ENCODE measurements at regions not wholly inside any gene's neighbourhood (a gene's known extent, or its start where the extent isn't known, plus 50 kb on each side); places are given as distances from the start of the nearest gene placed in this dataset.
A peak's percentile ranks its signal among the peaks of the same experiment; 100 is the strongest.

GRCh38 chr5:96284727-96285389, 148.2 kb downstream of the PCSK1 start:
- Histone ChIP-seq H3K36me3 (ENCODE audit: control insufficient read depth in 2 of 3, insufficient read depth in 3 of 3, low read length in 3 of 3) (no peaks in the 10 kb centered on the region), H3K4me3 (ENCODE audit: low read length in 3 of 3) (no peak overlapping the region), H3K9ac (ENCODE audit: low read length in 3 of 3) (no peak overlapping the region), H3K27ac (ENCODE audit: low read depth in 2 of 2, low read length in 2 of 2) (no peak overlapping the region), H3K9me3 (ENCODE audit: control insufficient read depth in 2 of 3, insufficient read depth in 1 of 3, low read length in 3 of 3) (no peaks in the 10 kb centered on the region), H3K4me1 (ENCODE audit: control insufficient read depth in 2 of 3, insufficient read depth in 2 of 3, low read depth in 1 of 3, low read length in 3 of 3) (no peaks in the 10 kb centered on the region), H3K27me3 (ENCODE audit: control insufficient read depth, insufficient read depth, low read length) (no peaks in the 10 kb centered on the region)
- no peak for DNase-seq
- FAIRE-seq, result no peak
- intact Hi-C loops (cut with DNase I), result no loop called here
- TF ChIP-seq, protein P1, sequence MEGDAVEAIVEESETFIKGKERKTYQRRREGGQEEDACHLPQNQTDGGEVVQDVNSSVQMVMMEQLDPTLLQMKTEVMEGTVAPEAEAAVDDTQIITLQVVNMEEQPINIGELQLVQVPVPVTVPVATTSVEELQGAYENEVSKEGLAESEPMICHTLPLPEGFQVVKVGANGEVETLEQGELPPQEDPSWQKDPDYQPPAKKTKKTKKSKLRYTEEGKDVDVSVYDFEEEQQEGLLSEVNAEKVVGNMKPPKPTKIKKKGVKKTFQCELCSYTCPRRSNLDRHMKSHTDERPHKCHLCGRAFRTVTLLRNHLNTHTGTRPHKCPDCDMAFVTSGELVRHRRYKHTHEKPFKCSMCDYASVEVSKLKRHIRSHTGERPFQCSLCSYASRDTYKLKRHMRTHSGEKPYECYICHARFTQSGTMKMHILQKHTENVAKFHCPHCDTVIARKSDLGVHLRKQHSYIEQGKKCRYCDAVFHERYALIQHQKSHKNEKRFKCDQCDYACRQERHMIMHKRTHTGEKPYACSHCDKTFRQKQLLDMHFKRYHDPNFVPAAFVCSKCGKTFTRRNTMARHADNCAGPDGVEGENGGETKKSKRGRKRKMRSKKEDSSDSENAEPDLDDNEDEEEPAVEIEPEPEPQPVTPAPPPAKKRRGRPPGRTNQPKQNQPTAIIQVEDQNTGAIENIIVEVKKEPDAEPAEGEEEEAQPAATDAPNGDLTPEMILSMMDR (IDR thresholded peaks at IDR 0.05; ENCODE audit: borderline replicate concordance, extremely low read depth, insufficient read depth), result no peak

DNA sequence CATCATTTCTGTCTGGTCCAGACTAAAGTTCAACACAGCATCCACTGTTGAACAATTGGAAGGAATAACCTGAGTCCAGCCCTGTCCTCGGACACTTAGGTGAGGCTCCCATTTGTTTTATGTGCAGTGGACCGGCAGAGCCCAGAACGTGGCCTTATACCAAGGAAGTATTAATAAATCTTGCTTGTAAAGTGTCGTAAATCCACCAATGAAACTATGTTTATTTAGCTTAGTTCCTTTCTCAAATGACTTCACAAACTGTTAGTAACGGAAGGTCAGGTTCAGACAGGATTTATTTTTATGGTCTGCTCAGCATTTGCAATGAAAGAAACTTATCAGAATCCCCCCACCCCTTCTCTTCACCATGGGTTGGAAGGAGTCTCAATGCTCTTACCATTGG, 149.5 kb downstream of the PCSK1 start:
- no peak for FAIRE-seq
- peak in 3 of 5 donors; percentile 18 to 70 (median 62) for DNase-seq
- intact Hi-C loops (cut with DNase I), result no loop called here

GRCh38 chr5:96282020-96282419, 151.0 kb downstream of the PCSK1 start:
- TF ChIP-seq, protein P1 (IDR thresholded peaks at IDR 0.05; ENCODE audit: borderline replicate concordance, extremely low read depth, insufficient read depth), result no peak
- no peak for FAIRE-seq

More for the DNA sequence above, 149.5 kb downstream of the PCSK1 start:
- no peaks in the 10 kb centered on the region for H3K9me3 ChIP-seq (ENCODE audit: control insufficient read depth in 2 of 3, insufficient read depth in 1 of 3, low read length in 3 of 3)
- H3K4me3 ChIP-seq (ENCODE audit: low read length in 3 of 3), result no peak overlapping the region
- H3K9ac ChIP-seq (ENCODE audit: low read length in 3 of 3), result no peak overlapping the region
- H3K27me3 ChIP-seq (ENCODE audit: control insufficient read depth, insufficient read depth, low read length), result no peaks in the 10 kb centered on the region
- H3K36me3 ChIP-seq (ENCODE audit: control insufficient read depth in 2 of 3, insufficient read depth in 3 of 3, low read length in 3 of 3), result no peaks in the 10 kb centered on the region
- H3K4me1 ChIP-seq (ENCODE audit: control insufficient read depth in 2 of 3, insufficient read depth in 2 of 3, low read depth in 1 of 3, low read length in 3 of 3), result no peaks in the 10 kb centered on the region
- TF ChIP-seq, protein P1 (IDR thresholded peaks at IDR 0.05; ENCODE audit: borderline replicate concordance, extremely low read depth, insufficient read depth), result no peak
- no peak overlapping the region for H3K27ac ChIP-seq (ENCODE audit: low read depth in 2 of 2, low read length in 2 of 2)

More at GRCh38 chr5:96282020-96282419, 151.0 kb downstream of the PCSK1 start:
- no peak for DNase-seq
- H3K27me3 ChIP-seq (ENCODE audit: control insufficient read depth, insufficient read depth, low read length), result no peaks in the 10 kb centered on the region
- H3K9me3 ChIP-seq (ENCODE audit: control insufficient read depth in 2 of 3, insufficient read depth in 1 of 3, low read length in 3 of 3), result no peaks in the 10 kb centered on the region
- H3K27ac ChIP-seq (ENCODE audit: low read depth in 2 of 2, low read length in 2 of 2), result no peak overlapping the region
- no peak overlapping the region for H3K9ac ChIP-seq (ENCODE audit: low read length in 3 of 3)
- no peak overlapping the region for H3K4me3 ChIP-seq (ENCODE audit: low read length in 3 of 3)
- no peaks in the 10 kb centered on the region for H3K36me3 ChIP-seq (ENCODE audit: control insufficient read depth in 2 of 3, insufficient read depth in 3 of 3, low read length in 3 of 3)
- intact Hi-C loops (cut with DNase I), result no loop called here
- H3K4me1 ChIP-seq (ENCODE audit: control insufficient read depth in 2 of 3, insufficient read depth in 2 of 3, low read depth in 1 of 3, low read length in 3 of 3), result no peaks in the 10 kb centered on the region
